PC-3 (cell line): ENCODE measurements at regions not wholly inside any gene's neighbourhood (a gene's known extent, or its start where the extent isn't known, plus 50 kb on each side); places are given as distances from the start of the nearest gene placed in this dataset.

Source experiments
- ATAC-seq: fragments of 200-7000 bp; cut with Tn5 transposase; 2 replicates; pipeline ENCODE4 v1.9.1; 2020; ENCODE audit warnings: mild to moderate bottlenecking, moderate library complexity
- BruUV-seq: library from RNA; stranded (reverse); fragments of 400-500 nt; replicated peaks from 2 replicates; lab custom pipeline; 2021; lab: Mats Ljungman, UMichigan
- CTCF ChIA-PET: fragments of 300-600 bp; sonication (Branson Sonifier 250); formaldehyde crosslinking; loops from one replicate; lab custom pipeline; 2022; ENCODE audit warnings: antibody characterized with exemption; lab: Charles Lee
- POLR2A ChIA-PET: fragments of 300-600 bp; sonication (Branson Sonifier 250); formaldehyde crosslinking; loops from one replicate; lab custom pipeline; 2022; ENCODE audit warnings: antibody characterized with exemption; ENCODE audit not compliant: unreplicated experiment; lab: Charles Lee
- DNase-seq: peaks from one replicate; pipeline ENCODE4 v3.0.0-alpha.2; 2015
- H2AFZ ChIP-seq: fragments of 300-600 bp; sonication (generic); 2 replicates; pipeline ENCODE4 v1.6.0; 2016; ENCODE audit warnings: antibody characterized with exemption, low read length
- H3F3A ChIP-seq: fragments of 300-600 bp; sonication (generic); one replicate; pipeline ENCODE4 v1.6.0; 2017; ENCODE audit warnings: antibody characterized with exemption, low read length, control low read depth, mild to moderate bottlenecking; ENCODE audit not compliant: unreplicated experiment
- H3K27ac ChIP-seq: fragments of 300-600 bp; sonication (generic); 2 replicates; pipeline ENCODE4 v1.5.1; 2016; ENCODE audit warnings: mild to moderate bottlenecking, low read length
- H3K27me3 ChIP-seq: fragments of 300-600 bp; sonication (generic); 2 replicates; pipeline ENCODE4 v1.6.1; 2016; ENCODE audit warnings: low read length, mixed read lengths
- H3K36me3 ChIP-seq: fragments of 300-600 bp; sonication (generic); 2 replicates; pipeline ENCODE4 v1.6.1; 2016; ENCODE audit warnings: low read depth, mixed run types, low read length, mixed read lengths
- H3K4me1 ChIP-seq: fragments of 300-600 bp; sonication (generic); 2 replicates; pipeline ENCODE4 v1.5.1; 2016; ENCODE audit warnings: low read length; ENCODE audit not compliant: insufficient read depth
- H3K4me2 ChIP-seq: fragments of 300-600 bp; sonication (generic); 2 replicates; pipeline ENCODE4 v1.6.0; 2016; ENCODE audit warnings: low read length
- H3K4me3 ChIP-seq: fragments of 300-600 bp; sonication (generic); 2 replicates; pipeline ENCODE4 v1.5.1; 2016; ENCODE audit warnings: mild to moderate bottlenecking, low read length, mixed read lengths
- H3K79me2 ChIP-seq: fragments of 300-600 bp; sonication (generic); 2 replicates; pipeline ENCODE4 v1.6.1; 2017; ENCODE audit warnings: low read length, mixed read lengths
- H3K9ac ChIP-seq: fragments of 300-600 bp; sonication (generic); 2 replicates; pipeline ENCODE4 v1.6.0; 2016; ENCODE audit warnings: mild to moderate bottlenecking, low read length
- H3K9me2 ChIP-seq: fragments of 300-600 bp; sonication (generic); replicated peaks from 2 replicates; pipeline ENCODE4 v1.6.1; 2016; ENCODE audit warnings: mixed run types, low read length, mixed read lengths
- H3K9me3 ChIP-seq: fragments of 300-600 bp; sonication (generic); 2 replicates; pipeline ENCODE4 v1.6.1; 2016; ENCODE audit warnings: low read length, mixed read lengths
- H4K20me1 ChIP-seq: fragments of 300-600 bp; sonication (generic); 2 replicates; pipeline ENCODE4 v1.6.1; 2016; ENCODE audit warnings: low read length, mixed read lengths
- CTCF ChIP-seq: fragments of 300-600 bp; sonication (generic); conservative IDR thresholded peaks from 2 replicates; pipeline ENCODE4 v1.5.1; 2017; ENCODE audit warnings: antibody characterized with exemption, low read depth, mild to moderate bottlenecking, low read length
- EZH2 ChIP-seq: fragments of 300-600 bp; sonication (generic); IDR thresholded peaks from one replicate; pipeline ENCODE4 v1.6.1; 2017; ENCODE audit warnings: antibody characterized with exemption, mild to moderate bottlenecking, low read length; ENCODE audit not compliant: unreplicated experiment
- EZH2phosphoT487 ChIP-seq: fragments of 300-600 bp; sonication (generic); IDR thresholded peaks from 2 replicates; pipeline ENCODE4 v1.6.1; 2018; ENCODE audit warnings: mild to moderate bottlenecking, antibody characterized with exemption, low read length, borderline replicate concordance
- intact Hi-C: fragments of 100-400 bp; cut with micrococcal nuclease; formaldehyde crosslinking; loops from 2 replicates; pipeline ENCODE4 v1.9.0; 2023

GRCh38 chr2:60157283-60157682 lies 396.2 kb downstream of the BCL11A start:
- no TSS peak for BruUV-seq
- H3K27ac ChIP-seq, result no peak overlapping the region
- H2AFZ ChIP-seq, result no peak overlapping the region
- H3K4me3 ChIP-seq, result no peak overlapping the region
- ATAC-seq (no peak), DNase-seq (no peak)
- no peaks in the 10 kb centered on the region for H3K9me3 ChIP-seq
- H3K9ac ChIP-seq, result no peak overlapping the region
- no peaks in the 10 kb centered on the region for H3K4me1 ChIP-seq
- peaks cover 33% of the 10 kb centered on the region; the same call in 1 of the 2 replicates for H3K27me3 ChIP-seq
- intact Hi-C loops, result no loop called here
- no peaks in the 10 kb centered on the region for H3K79me2 ChIP-seq
- H3K9me2 ChIP-seq, result no peaks in the 10 kb centered on the region
- no peaks in the 10 kb centered on the region for H3F3A ChIP-seq
- H3K36me3 ChIP-seq, result no peaks in the 10 kb centered on the region
- POLR2A ChIA-PET, result no interaction called here
- no peaks in the 10 kb centered on the region for H4K20me1 ChIP-seq
- CTCF ChIA-PET, result no interaction called here
- no peak overlapping the region for H3K4me2 ChIP-seq
- TF ChIP-seq EZH2phosphoT487 (no peak), EZH2 (no peak), CTCF (no peak)

- Histone ChIP-seq H4K20me1 (no peaks in the 10 kb centered on the region), H2AFZ (no peak overlapping the region), H3K4me1 (no peaks in the 10 kb centered on the region), H3K9me3 (no peaks in the 10 kb centered on the region), H3K9ac (no peak overlapping the region), H3K4me3 (no peak overlapping the region), H3K9me2 (no peaks in the 10 kb centered on the region), H3K79me2 (no peaks in the 10 kb centered on the region), H3F3A (no peaks in the 10 kb centered on the region), H3K36me3 (no peaks in the 10 kb centered on the region), H3K27me3 (peaks cover 49% of the 10 kb centered on the region), H3K4me2 (no peak overlapping the region), H3K27ac (no peak overlapping the region)
- ChIA-PET CTCF (no interaction called here), POLR2A (no interaction called here)
- ATAC-seq (no peak), DNase-seq (no peak)
- TF ChIP-seq EZH2phosphoT487, result no peak
- no peak for TF ChIP-seq EZH2
- TF ChIP-seq CTCF, result no peak
- intact Hi-C loops, result no loop called here
- BruUV-seq, result no TSS peak
These were observed 399.3 kb downstream of the BCL11A start for GRCh38 chr2:60154142-60154541.

- Histone ChIP-seq H3K4me2 (no peak overlapping the region), H3K9me2 (no peaks in the 10 kb centered on the region), H3K9ac (no peak overlapping the region), H3K27me3 (peaks cover 58% of the 10 kb centered on the region), H4K20me1 (no peaks in the 10 kb centered on the region), H3K9me3 (no peaks in the 10 kb centered on the region), H3K4me3 (no peak overlapping the region), H3K36me3 (no peaks in the 10 kb centered on the region), H3K4me1 (no peaks in the 10 kb centered on the region), H3K79me2 (no peaks in the 10 kb centered on the region), H3F3A (no peaks in the 10 kb centered on the region), H3K27ac (no peak overlapping the region), H2AFZ (no peak overlapping the region)
- ChIA-PET CTCF (no interaction called here), POLR2A (no interaction called here)
- intact Hi-C loops, result no loop called here
- ATAC-seq, result no peak
- peak; percentile 77 for DNase-seq
- BruUV-seq, result no TSS peak
- TF ChIP-seq CTCF (peak; percentile 91), EZH2 (no peak), EZH2phosphoT487 (no peak)
These were observed 401.1 kb downstream of the BCL11A start for GRCh38 chr2:60152226-60152833.
